OCI-LY1 (cell line): ENCODE measurements at regions not wholly inside any gene's neighbourhood (a gene's known extent, or its start where the extent isn't known, plus 50 kb on each side); places are given as distances from the start of the nearest gene placed in this dataset.

Experiments
- H2AFZ ChIP-seq: fragments of 200-600 bp; sonication (generic), shearing (Covaris generic); 2 replicates; pipeline ENCODE4 v1.6.0; 2014; ENCODE audit warnings: antibody characterized with exemption, mild to moderate bottlenecking, low read length
- H3F3A ChIP-seq: fragments of 200-600 bp; sonication (generic), shearing (Covaris generic); 2 replicates; pipeline ENCODE4 v1.6.0; 2014; ENCODE audit warnings: mild to moderate bottlenecking, antibody characterized with exemption, low read length, moderate library complexity; ENCODE audit not compliant: insufficient read depth
- H3K27ac ChIP-seq: fragments of 200-600 bp; sonication (generic); 2 replicates; pipeline ENCODE4 v1.5.1; 2014; ENCODE audit warnings: low read length, mixed run types, mild to moderate bottlenecking, low read depth; ENCODE audit not compliant: poor library complexity, severe bottlenecking
- H3K27me3 ChIP-seq: fragments of 200-600 bp; sonication (generic); 2 replicates; pipeline ENCODE4 v1.6.0; 2014; ENCODE audit warnings: antibody characterized with exemption, mild to moderate bottlenecking, low read length, moderate library complexity; ENCODE audit not compliant: insufficient read depth
- H3K36me3 ChIP-seq: fragments of 200-600 bp; sonication (generic); 2 replicates; pipeline ENCODE4 v1.6.1; 2014; ENCODE audit warnings: mild to moderate bottlenecking, antibody characterized with exemption, low read length, moderate library complexity, mixed read lengths; ENCODE audit not compliant: insufficient read depth
- H3K4me1 ChIP-seq: fragments of 200-600 bp; sonication (generic); 2 replicates; pipeline ENCODE4 v1.5.1; 2014; ENCODE audit warnings: mild to moderate bottlenecking, low read length, moderate library complexity; ENCODE audit not compliant: insufficient read depth, severe bottlenecking
- H3K4me2 ChIP-seq: fragments of 200-600 bp; sonication (generic), shearing (Covaris generic); 2 replicates; pipeline ENCODE4 v1.6.1; 2014; ENCODE audit warnings: low read length
- H3K4me3 ChIP-seq: fragments of 200-600 bp; sonication (generic); 2 replicates; pipeline ENCODE4 v1.5.1; 2014; ENCODE audit warnings: low read length, low read depth, mild to moderate bottlenecking, mixed read lengths; ENCODE audit not compliant: poor library complexity, severe bottlenecking
- H3K79me2 ChIP-seq: fragments of 200-600 bp; shearing (Covaris generic); 2 replicates; pipeline ENCODE4 v1.6.1; 2016; ENCODE audit warnings: mixed run types, low read length, mixed read lengths; ENCODE audit not compliant: insufficient read depth
- H3K9ac ChIP-seq: fragments of 200-600 bp; sonication (generic), shearing (Covaris generic); 2 replicates; pipeline ENCODE4 v1.6.1; 2014; ENCODE audit warnings: mild to moderate bottlenecking, low read length, mixed read lengths
- H3K9me2 ChIP-seq: fragments of 200-600 bp; sonication (generic), shearing (Covaris generic); 2 replicates; pipeline ENCODE4 v1.6.1; 2014; ENCODE audit warnings: low read depth, mild to moderate bottlenecking, low read length, mixed read lengths
- H3K9me3 ChIP-seq: fragments of 200-600 bp; shearing (Covaris generic); 2 replicates; pipeline ENCODE4 v1.6.1; 2014; ENCODE audit warnings: low read length, mixed read lengths
- H4K20me1 ChIP-seq: fragments of 200-600 bp; sonication (generic), shearing (Covaris generic); 2 replicates; pipeline ENCODE4 v1.6.0; 2016; ENCODE audit warnings: mild to moderate bottlenecking, low read length; ENCODE audit not compliant: insufficient read depth
- CTCF ChIP-seq: fragments of 200-600 bp; sonication (generic), shearing (Covaris generic); IDR thresholded peaks from 2 replicates; pipeline ENCODE4 v1.5.1; 2017; ENCODE audit warnings: mild to moderate bottlenecking, antibody characterized with exemption, low read length, moderate library complexity, mixed read lengths
- EZH2 ChIP-seq: fragments of 200-600 bp; sonication (generic), shearing (Covaris generic); IDR thresholded peaks from 2 replicates; pipeline ENCODE4 v1.8.0; 2017; ENCODE audit warnings: borderline replicate concordance, mixed run types, mild to moderate bottlenecking, antibody characterized with exemption, low read length, moderate library complexity, mixed read lengths

GRCh38 chr17:77778636-77779489 is 179.6 kb upstream of the TNRC6C start:
- Histone ChIP-seq H3K4me1 (no peaks in the 10 kb centered on the region), H3K27me3 (peaks cover 3% of the 10 kb centered on the region; the same call in 1 of the 2 replicates), H3K9me3 (no peaks in the 10 kb centered on the region), H3K9ac (no peak overlapping the region), H3F3A (no peaks in the 10 kb centered on the region), H4K20me1 (no peaks in the 10 kb centered on the region), H3K4me2 (no peak overlapping the region), H3K27ac (no peak overlapping the region), H2AFZ (no peak overlapping the region), H3K79me2 (no peaks in the 10 kb centered on the region), H3K9me2 (no peaks in the 10 kb centered on the region), H3K4me3 (no peak overlapping the region), H3K36me3 (no peaks in the 10 kb centered on the region)
- TF ChIP-seq EZH2 (no peak), CTCF (no peak)

GRCh38 chr17:77779711-77780539 is 178.6 kb upstream of the TNRC6C start:
- TF ChIP-seq EZH2 (no peak), CTCF (no peak)
- Histone ChIP-seq H3K9ac (no peak overlapping the region), H3K27me3 (peaks cover 3% of the 10 kb centered on the region; the same call in 1 of the 2 replicates), H3K79me2 (no peaks in the 10 kb centered on the region), H3F3A (no peaks in the 10 kb centered on the region), H2AFZ (no peak overlapping the region), H3K4me3 (no peak overlapping the region), H3K4me2 (no peak overlapping the region), H3K36me3 (no peaks in the 10 kb centered on the region), H3K27ac (no peak overlapping the region), H4K20me1 (no peaks in the 10 kb centered on the region), H3K9me2 (no peaks in the 10 kb centered on the region), H3K4me1 (no peaks in the 10 kb centered on the region), H3K9me3 (no peaks in the 10 kb centered on the region)

- no peak overlapping the region for H3K4me2 ChIP-seq
- H2AFZ ChIP-seq, result no peak overlapping the region
- H3F3A ChIP-seq, result no peaks in the 10 kb centered on the region
- H3K27ac ChIP-seq, result no peak overlapping the region
- no peaks in the 10 kb centered on the region for H3K9me2 ChIP-seq
- H3K36me3 ChIP-seq, result no peaks in the 10 kb centered on the region
- TF ChIP-seq EZH2, result no peak
- no peak for TF ChIP-seq CTCF
- H3K27me3 ChIP-seq, result peaks cover 3% of the 10 kb centered on the region; the same call in 1 of the 2 replicates
- no peaks in the 10 kb centered on the region for H3K79me2 ChIP-seq
- H3K4me1 ChIP-seq, result no peaks in the 10 kb centered on the region
- H3K4me3 ChIP-seq, result no peak overlapping the region
- no peaks in the 10 kb centered on the region for H3K9me3 ChIP-seq
- H4K20me1 ChIP-seq, result no peaks in the 10 kb centered on the region
- no peak overlapping the region for H3K9ac ChIP-seq
Observed at GRCh38 chr17:77781536-77781935, 177.0 kb upstream of the TNRC6C start.
